Retinal pigment epithelial cell (primary cell): ENCODE measurements at regions not wholly inside any gene's neighbourhood (a gene's known extent, or its start where the extent isn't known, plus 50 kb on each side); places are given as distances from the start of the nearest gene placed in this dataset.

Experiments used
- DNase-seq: peaks from one replicate; pipeline ENCODE4 v3.0.0-alpha.2; 2010; ENCODE audit warnings: low read depth
- H3K4me3 ChIP-seq: 2 replicates; pipeline ENCODE4 v1.5.1; 2011; ENCODE audit warnings: mild to moderate bottlenecking, low read length, control low read depth, moderate library complexity
- TF ChIP-seq, protein P1 (sequence below): conservative IDR thresholded peaks from 2 replicates; pipeline ENCODE4 v1.5.1; 2011; ENCODE audit warnings: low read depth, low read length, control low read depth, inconsistent platforms

DNA sequence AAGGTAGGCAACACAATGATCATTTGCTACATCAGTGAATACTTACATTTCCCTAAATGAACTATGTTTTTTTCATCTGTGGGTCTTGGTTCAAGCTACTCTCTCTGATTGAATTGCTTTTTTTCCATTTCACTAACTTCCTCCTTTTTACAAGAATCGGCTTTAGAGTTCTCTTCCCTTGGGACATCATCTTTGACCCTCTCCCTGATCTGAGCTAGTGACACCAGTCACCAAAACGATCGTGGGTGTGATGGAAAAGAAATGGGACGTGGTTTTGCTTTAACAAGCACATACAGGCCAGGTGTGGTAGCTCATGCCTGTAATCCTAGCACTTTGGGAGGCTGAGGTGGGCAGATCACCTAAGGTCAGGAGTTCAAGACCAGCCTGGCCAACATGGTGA, 129.9 kb downstream of the WT1 start:
- no peak for DNase-seq
- no peak overlapping the region for H3K4me3 ChIP-seq
- TF ChIP-seq, protein P1, sequence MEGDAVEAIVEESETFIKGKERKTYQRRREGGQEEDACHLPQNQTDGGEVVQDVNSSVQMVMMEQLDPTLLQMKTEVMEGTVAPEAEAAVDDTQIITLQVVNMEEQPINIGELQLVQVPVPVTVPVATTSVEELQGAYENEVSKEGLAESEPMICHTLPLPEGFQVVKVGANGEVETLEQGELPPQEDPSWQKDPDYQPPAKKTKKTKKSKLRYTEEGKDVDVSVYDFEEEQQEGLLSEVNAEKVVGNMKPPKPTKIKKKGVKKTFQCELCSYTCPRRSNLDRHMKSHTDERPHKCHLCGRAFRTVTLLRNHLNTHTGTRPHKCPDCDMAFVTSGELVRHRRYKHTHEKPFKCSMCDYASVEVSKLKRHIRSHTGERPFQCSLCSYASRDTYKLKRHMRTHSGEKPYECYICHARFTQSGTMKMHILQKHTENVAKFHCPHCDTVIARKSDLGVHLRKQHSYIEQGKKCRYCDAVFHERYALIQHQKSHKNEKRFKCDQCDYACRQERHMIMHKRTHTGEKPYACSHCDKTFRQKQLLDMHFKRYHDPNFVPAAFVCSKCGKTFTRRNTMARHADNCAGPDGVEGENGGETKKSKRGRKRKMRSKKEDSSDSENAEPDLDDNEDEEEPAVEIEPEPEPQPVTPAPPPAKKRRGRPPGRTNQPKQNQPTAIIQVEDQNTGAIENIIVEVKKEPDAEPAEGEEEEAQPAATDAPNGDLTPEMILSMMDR: no peak

DNA sequence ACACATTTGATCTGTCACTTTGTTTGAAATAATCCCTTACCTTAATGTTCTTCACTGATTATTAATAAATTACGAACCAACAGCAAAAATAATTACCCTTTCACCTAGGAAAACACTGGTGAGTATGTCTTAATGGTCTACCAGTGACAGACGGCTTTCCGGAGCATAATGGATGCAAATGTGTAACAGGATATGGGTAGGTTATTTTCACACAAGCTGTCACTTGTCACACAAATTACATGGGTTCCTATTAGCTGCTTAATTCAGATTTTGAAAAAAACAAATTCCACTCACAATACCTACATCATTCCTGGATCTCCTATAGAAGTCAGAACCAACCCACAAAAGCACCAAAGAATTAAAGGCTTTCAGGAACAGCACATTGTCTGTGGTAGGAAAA, 127.9 kb downstream of the WT1 start:
- TF ChIP-seq, protein P1: no peak
- no peak overlapping the region for H3K4me3 ChIP-seq
- no peak for DNase-seq

DNA sequence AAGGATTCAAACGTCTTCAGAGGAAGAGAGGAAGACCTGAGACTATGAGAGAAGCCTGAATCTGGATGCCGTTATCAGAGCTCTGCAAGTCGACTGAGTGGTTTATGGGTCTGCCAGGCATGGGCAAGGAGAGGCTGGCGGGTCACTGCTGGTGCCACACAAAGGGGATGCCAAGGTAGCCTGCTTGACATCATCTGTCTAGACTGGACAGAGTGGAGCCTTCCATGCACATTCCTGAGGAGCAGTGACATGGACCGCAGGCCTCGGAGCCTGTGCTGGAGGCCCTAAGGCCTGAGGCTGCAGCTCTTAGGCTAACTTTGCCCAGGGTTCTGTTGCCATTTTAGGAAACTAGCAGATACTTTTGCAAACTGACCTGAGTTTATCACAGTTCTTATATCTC, 127.4 kb downstream of the WT1 start:
- TF ChIP-seq, protein P1: no peak
- no peak overlapping the region for H3K4me3 ChIP-seq
- no peak for DNase-seq

DNA sequence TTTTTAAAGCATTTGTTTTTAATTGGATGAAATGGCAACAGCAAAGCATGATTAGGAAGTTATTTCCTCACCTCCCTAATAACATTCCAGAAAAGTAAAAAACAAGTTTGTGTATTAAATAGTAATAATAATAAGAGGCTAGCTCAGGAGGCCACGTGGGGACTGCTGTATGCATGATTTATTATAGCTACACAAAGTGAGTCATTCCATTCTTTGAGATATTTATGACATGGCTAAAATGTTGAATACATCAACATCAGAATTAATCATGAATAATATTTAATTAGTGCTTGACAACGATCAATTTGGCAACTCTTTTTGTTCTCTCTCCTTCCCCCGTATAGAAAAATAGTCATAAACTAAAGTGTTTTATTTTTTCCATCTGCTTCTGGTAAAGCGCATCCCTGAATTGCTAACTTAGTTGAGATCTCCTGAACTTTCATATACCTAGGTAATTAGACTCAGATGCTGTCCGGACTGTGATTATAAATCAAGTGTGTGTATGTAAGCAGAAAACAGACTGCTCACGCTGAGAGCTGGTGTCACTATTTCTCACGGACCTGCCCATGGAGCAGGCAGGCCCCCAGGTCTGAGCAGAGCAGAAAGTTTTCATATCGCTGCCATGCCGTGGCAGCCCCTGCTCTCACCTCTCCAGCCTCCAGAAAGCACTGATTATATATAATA, 125.7 kb downstream of the WT1 start:
- no peak overlapping the region for H3K4me3 ChIP-seq
- TF ChIP-seq, protein P1: no peak
- no peak for DNase-seq

DNA sequence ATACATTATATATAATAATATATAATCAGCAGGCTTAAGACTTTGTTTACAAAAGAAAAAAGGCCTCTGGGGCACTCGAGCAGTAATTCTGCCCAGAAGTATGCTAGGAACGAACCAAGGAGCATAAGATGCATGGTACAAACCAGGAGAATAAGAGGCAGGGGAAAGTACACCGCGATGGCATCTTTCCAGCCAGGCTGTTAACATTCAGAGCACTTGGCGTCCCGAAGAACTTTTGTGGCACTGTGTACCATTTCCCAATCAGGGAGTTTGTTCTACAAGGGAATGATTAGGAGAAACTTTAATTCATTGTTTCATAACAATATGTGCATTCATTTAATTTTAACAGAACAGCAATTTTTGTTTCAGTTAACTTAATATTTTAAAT, 125.1 kb downstream of the WT1 start:
- H3K4me3 ChIP-seq: no peak overlapping the region
- no peak for DNase-seq
- TF ChIP-seq, protein P1: no peak

DNA sequence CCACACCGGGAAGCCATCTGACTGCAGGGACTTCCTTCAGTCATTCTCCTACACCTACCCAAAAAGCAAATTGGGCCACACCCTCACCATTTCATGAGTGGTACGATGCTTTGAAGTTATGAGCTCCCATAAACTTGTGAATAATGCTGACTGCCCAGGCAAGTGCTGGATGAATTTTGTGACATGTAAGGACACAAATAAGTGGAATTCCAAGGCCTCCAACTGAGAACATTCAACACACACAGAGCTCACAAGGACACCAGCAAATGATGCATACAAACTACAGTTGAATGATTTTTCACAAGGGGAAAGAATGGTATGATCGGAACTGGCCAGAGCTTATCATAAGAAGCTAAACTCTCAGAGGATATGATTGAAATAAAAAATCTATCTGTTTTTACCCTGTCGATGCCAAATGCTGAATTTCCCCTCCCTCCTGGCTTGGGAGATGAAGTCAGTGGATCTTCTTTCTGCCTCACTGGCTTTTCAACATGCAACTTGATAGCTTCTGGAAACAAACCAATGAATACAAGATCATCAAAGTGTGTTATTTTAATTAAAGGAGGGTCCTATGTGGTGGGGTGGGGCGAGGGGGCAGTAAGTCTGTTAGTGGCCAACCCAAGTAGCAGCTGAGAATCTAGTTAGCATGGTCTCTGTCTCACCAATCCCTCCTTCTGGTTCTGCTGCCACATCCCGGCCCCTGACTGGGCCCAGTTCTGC, 123.8 kb downstream of the WT1 start:
- no peak overlapping the region for H3K4me3 ChIP-seq
- no peak for DNase-seq
- TF ChIP-seq, protein P1: no peak
